GM12875 (cell line): ENCODE measurements at regions not wholly inside any gene's neighbourhood (a gene's known extent, or its start where the extent isn't known, plus 50 kb on each side); places are given as distances from the start of the nearest gene placed in this dataset.

Source experiments
- H3K4me3 ChIP-seq: one replicate; pipeline ENCODE4 v1.5.1; 2011; ENCODE audit warnings: low read depth, low read length, control low read depth
- TF ChIP-seq, protein P1 (sequence below): IDR thresholded peaks from 2 replicates; pipeline ENCODE4 v1.5.1; 2011; ENCODE audit warnings: low read depth, mild to moderate bottlenecking, control low read depth, inconsistent platforms, low read length, moderate library complexity, borderline replicate concordance; ENCODE audit not compliant: insufficient read depth

GRCh38 chr18:42530276-42530675 is 575.2 kb downstream of the PIK3C3 start:
- TF ChIP-seq, protein P1, sequence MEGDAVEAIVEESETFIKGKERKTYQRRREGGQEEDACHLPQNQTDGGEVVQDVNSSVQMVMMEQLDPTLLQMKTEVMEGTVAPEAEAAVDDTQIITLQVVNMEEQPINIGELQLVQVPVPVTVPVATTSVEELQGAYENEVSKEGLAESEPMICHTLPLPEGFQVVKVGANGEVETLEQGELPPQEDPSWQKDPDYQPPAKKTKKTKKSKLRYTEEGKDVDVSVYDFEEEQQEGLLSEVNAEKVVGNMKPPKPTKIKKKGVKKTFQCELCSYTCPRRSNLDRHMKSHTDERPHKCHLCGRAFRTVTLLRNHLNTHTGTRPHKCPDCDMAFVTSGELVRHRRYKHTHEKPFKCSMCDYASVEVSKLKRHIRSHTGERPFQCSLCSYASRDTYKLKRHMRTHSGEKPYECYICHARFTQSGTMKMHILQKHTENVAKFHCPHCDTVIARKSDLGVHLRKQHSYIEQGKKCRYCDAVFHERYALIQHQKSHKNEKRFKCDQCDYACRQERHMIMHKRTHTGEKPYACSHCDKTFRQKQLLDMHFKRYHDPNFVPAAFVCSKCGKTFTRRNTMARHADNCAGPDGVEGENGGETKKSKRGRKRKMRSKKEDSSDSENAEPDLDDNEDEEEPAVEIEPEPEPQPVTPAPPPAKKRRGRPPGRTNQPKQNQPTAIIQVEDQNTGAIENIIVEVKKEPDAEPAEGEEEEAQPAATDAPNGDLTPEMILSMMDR = no peak
- no peak overlapping the region for H3K4me3 ChIP-seq

DNA sequence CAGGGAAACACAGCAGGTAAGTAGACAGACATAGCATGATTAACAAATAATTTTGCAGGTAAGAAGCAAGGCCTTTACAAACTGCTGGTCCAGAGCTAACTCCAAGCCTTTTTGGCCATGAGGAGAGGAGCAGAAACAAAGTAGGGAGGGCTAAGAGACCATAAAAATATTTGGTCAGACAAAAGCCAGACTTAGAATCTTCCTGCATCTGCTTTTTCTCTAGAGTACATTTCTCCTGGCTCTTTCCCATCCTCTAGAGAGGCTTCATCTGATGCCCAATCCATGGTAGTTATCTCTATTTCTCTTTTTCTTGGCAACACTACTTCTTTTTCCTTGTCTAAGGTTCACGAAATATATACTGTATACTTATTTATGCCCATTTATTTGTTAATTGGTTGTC is 577.1 kb downstream of the PIK3C3 start:
- TF ChIP-seq, protein P1 = no peak
- H3K4me3 ChIP-seq = no peak overlapping the region

DNA sequence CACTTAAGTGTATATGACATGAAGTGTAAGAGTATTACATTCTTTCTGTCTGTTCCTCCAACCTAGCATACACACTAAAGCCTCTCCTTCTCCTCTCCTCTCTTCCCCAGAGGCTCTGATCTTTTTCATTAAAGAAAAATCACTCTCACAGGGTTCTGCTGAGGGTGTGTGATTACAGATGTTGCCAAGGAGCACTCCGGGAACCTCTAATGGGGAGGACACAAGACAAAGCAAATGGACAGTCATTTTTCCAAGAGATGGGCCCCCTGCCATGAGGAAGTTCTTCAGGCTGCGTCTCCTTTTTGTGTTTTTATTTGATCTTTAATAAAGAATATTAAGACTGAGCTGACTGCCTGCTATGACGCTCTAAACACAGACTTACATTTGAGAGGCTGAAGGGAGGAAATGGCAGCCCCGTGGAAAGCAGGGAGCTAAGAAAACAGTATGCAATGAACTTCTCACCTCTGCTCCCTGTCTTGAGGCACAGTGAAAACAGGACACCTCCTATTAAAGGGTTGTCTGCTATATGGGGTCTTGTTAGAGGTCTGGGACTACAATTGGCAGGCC is 578.1 kb downstream of the PIK3C3 start:
- TF ChIP-seq, protein P1 = no peak
- H3K4me3 ChIP-seq = no peak overlapping the region

- TF ChIP-seq, protein P1 = no peak
- H3K4me3 ChIP-seq = no peak overlapping the region
Measured at GRCh38 chr18:42533616-42534015, 578.6 kb downstream of the PIK3C3 start.

DNA sequence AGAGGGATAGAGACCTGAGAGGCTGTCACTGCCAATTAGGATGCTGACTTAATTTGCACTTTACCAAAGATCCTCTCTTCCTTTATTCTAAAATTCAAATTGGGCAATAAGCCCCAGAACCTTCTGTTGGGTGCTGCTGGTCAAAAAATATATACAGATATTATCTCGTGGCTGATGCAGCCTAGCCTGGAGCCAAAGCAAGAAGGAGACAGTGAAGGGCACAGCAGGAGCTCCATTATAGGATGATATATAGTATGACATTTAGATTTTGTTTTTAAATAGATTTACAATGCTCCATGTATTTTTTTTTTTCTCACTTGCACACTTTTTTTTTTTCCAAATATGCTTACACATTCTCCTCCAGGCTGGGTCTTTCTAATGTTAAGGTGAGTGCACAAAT is 579.3 kb downstream of the PIK3C3 start:
- no peak overlapping the region for H3K4me3 ChIP-seq
- TF ChIP-seq, protein P1 = no peak

DNA sequence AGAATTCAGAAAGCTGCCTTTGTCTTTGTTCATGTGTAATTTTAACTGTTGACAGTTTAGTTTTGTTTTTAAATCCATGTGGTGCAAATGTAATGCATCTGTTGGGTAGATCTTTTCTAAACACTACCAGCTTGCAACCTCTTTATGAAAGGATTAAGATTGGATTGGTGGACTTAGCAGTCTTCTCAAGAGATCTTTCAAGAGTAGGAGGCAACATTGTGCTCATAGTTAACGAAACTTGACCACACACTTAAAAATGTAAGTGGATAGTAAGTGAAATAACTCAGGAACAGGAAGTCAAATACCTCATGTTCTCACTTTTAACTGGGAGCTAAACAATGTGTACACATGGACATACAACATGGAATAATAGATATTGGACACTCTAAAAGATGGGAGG is 579.0 kb downstream of the RIT2 start:
- TF ChIP-seq, protein P1 = no peak
- H3K4me3 ChIP-seq = no peak overlapping the region

DNA sequence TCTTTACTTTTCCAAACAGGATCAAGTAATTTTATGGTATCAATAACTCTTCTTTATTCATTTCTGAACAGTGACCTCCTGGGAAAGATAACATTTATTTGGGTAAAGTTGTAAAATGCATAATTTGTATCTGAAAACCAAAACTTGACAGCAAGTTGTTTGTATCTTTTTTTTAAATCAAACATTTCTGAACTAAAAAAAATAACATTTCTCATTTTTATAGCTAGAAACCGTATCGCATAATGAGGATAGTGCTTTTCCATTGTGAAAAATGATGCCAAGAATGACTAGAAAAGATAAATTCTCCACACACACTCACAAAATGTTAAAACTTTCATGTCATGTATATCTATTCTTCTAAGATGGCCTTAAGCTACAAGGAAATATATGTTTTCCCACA is 578.2 kb downstream of the RIT2 start:
- no peak overlapping the region for H3K4me3 ChIP-seq
- TF ChIP-seq, protein P1 = no peak
